ENCODE measurements at regions not wholly inside any gene's neighbourhood (a gene's known extent, or its start where the extent isn't known, plus 50 kb on each side); places are given as distances from the start of the nearest gene placed in this dataset.

DNA sequence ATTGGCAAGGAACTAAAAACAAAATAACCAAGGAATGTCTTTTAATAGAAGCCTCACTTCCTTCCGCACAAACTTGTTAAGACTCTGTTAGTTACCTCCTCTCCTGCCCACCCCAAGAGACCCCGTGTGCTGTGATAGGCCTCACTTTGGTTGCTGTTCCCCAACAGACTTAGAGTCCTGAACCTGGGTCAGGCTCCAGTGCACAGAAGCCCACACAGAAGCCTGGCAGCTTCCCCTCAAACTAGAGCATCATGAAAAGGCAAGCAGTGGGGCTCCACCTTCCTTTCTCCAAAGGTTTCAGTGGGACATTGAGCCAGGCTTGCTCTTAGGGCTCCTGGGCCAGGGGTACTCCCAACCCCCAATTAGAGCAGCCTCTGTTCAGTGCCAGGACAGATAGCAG lies 230.5 kb downstream of the ESM1 start:
- H3K36me3 Mint-ChIP-seq = peaks cover 3% of the 10 kb centered on the region in 2 donors
- H3K9me3 Mint-ChIP-seq = peaks cover 5 to 6% of the 10 kb centered on the region in 2 donors
- peak; percentile 62 to 72 for ATAC-seq (replicated peaks)
- no peaks in the 10 kb centered on the region for H3K27me3 Mint-ChIP-seq
- H3K4me3 Mint-ChIP-seq = peak overlapping the region; percentile 20 to 64
- H3K27ac Mint-ChIP-seq = peak overlapping the region; percentile 92
- DNase-seq = peak; percentile 18
- peaks cover 50 to 55% of the 10 kb centered on the region in 2 donors for H3K4me1 Mint-ChIP-seq

DNA sequence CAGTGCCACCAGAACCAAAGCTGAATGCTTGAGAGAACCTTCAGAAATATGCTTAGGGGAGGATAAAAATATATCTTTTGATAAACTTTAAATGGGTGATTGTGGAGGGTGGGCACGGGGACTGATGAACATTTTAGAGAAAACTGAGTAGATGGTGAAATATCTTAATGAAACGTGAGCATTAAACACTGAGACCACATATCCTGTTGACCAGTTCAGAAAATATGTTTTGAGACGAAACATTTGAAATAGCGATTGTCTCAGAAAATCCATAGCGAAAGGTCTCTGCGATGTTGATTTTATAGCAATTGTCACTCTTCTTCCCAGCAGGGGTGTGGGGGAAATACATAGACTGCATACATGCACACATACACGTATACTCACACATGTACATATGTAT lies 231.0 kb downstream of the ESM1 start:
- DNase-seq (no peak), ATAC-seq (replicated peaks) (peak; percentile 13 to 18)
- Mint-ChIP-seq H3K36me3 (peaks cover 3% of the 10 kb centered on the region in 2 donors), H3K27me3 (no peaks in the 10 kb centered on the region), H3K4me1 (peaks cover 48 to 53% of the 10 kb centered on the region in 2 donors), H3K9me3 (peaks cover 5 to 6% of the 10 kb centered on the region in 2 donors), H3K27ac (peak overlapping the region; percentile 92), H3K4me3 (peak overlapping the region; percentile 20 to 64)

DNA sequence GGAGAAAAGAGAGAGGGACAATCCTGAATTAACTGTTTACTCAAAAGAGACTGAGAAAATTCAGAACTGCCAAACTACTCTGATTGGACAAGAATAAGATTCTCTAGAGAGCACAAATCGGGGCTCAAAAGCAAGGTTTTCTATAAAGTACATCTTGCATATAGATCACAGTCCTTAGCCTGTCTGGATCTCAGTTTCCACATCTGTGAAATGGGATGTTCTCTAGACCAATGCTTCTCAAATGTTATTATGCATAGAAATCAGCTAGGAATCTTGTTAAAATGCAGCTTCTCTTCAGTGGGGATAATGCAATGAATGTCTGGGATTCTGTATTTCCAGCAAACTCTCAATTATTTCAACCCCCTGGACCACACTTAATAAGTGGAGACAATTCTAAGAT lies 231.6 kb downstream of the ESM1 start:
- Mint-ChIP-seq H3K36me3 (peaks cover 3% of the 10 kb centered on the region in 2 donors), H3K9me3 (peaks cover 5 to 6% of the 10 kb centered on the region in 2 donors), H3K4me3 (no peak overlapping the region), H3K27ac (no peak overlapping the region), H3K4me1 (peaks cover 45 to 50% of the 10 kb centered on the region in 2 donors), H3K27me3 (no peaks in the 10 kb centered on the region)
- no peak for ATAC-seq (replicated peaks)
- no peak for DNase-seq

DNA sequence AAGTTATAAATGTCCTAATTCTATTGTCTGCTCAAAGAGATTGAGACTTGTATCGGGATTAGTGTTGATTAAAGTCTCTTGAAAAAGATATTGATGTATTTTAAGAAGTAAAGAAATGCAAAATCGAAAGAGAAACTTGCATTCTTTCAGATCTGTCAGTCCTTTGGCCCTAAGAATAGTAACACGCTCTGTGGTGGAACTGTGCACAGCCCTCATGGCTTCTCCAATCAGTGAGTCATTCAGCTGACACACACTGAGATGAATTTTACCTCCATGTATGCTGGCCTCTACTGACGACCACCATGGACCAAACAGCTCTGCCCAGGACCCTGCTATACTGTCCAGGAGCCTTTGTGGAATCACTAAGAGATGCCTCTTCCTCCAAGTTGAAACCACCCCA lies 232.4 kb downstream of the ESM1 start:
- peak overlapping the region; percentile 93 for H3K27ac Mint-ChIP-seq

DNA sequence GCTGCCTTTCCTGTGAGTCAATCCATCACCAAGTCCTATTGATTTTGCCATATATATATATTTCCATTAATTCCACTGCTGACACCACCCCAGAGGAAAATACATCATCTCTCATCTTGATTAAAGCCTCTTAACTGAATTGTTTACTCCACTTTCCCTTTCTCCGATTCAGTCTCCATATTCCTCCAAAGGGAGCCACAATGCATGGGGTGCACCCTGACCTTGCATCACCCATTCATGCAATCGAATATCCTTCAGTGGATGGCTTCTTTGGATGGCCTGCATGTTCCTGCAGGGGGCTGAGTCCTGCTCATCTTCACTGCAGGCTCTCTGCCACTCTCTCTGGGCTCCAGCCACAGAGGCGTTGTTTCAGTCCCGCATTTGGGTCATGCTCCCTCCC lies 231.0 kb downstream of the SNX18 start:
- Mint-ChIP-seq H3K27me3 (no peaks in the 10 kb centered on the region), H3K36me3 (peaks cover 3% of the 10 kb centered on the region in 2 donors), H3K4me3 (no peak overlapping the region), H3K9me3 (peaks cover 0 to 1% of the 10 kb centered on the region in 2 donors), H3K4me1 (peaks cover 19 to 24% of the 10 kb centered on the region in 2 donors), H3K27ac (no peak overlapping the region)
- DNase-seq = no peak
- no peak for ATAC-seq (replicated peaks)

More for the DNA sequence above, 232.4 kb downstream of the ESM1 start:
- ATAC-seq (replicated peaks) (peak; percentile 96 to 97), DNase-seq (peak; percentile 51)
- peaks cover 3% of the 10 kb centered on the region in 2 donors for H3K36me3 Mint-ChIP-seq
- H3K4me1 Mint-ChIP-seq = peaks cover 45 to 50% of the 10 kb centered on the region in 2 donors
- no peaks in the 10 kb centered on the region for H3K27me3 Mint-ChIP-seq
- peaks cover 5 to 6% of the 10 kb centered on the region in 2 donors for H3K9me3 Mint-ChIP-seq
- H3K4me3 Mint-ChIP-seq = peak overlapping the region; percentile 79

- Mint-ChIP-seq H3K27me3 (no peaks in the 10 kb centered on the region), H3K4me1 (peaks cover 15% of the 10 kb centered on the region in 2 donors), H3K27ac (no peak overlapping the region), H3K4me3 (no peak overlapping the region), H3K9me3 (peaks cover 0 to 1% of the 10 kb centered on the region in 2 donors), H3K36me3 (peaks cover 0 to 3% of the 10 kb centered on the region in 2 donors)
- no peak for ATAC-seq (replicated peaks)
- no peak for DNase-seq
These were observed 229.3 kb downstream of the SNX18 start for GRCh38 chr5:54746777-54747398.

DNA sequence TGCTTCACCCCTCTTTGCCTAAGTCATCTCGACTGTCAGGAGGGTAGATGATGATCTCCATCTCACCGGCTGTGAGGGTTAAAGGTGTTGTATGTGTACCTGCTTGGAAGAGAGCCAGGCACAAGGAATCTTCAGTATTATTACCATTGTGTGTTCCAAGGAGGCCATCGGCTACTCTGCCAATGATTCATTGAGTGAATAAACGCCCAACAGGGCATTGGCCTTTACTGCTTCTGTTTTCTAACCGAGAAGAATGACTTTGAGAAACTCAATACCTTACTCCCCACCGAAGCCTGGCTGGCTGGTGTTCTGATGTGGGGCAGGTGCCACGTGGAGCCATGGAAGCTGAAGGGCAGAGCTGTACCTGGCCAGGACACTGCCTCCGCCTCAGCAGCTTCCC lies 228.8 kb downstream of the SNX18 start:
- H3K36me3 Mint-ChIP-seq = peaks cover 0 to 1% of the 10 kb centered on the region in 2 donors
- DNase-seq = no peak
- no peak overlapping the region for H3K4me3 Mint-ChIP-seq
- no peak overlapping the region for H3K27ac Mint-ChIP-seq
- no peaks in the 10 kb centered on the region for H3K27me3 Mint-ChIP-seq
- H3K4me1 Mint-ChIP-seq = peaks cover 14 to 15% of the 10 kb centered on the region in 2 donors
- H3K9me3 Mint-ChIP-seq = no peaks in the 10 kb centered on the region
- no peak for ATAC-seq (replicated peaks)

DNA sequence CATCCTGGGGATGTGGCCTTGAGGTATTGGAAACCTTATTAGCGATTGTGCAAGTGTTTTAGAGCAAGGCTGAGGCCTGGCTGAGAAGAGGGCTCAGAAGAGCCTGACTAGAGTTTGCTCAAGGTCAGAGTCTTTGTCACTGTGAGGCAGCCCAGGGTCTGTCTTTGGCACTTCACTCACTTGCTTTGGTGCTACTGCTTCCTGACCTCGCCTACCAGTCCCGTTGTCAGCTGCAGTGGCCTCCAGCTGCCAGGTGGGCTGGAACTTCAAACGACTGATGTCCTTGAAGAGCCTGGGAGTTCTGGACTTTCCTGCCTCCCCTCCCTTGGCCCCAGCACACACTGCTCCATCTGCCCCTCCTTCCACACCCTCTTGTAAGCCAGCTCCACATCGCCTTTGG lies 228.0 kb downstream of the SNX18 start:
- no peak for DNase-seq
- Mint-ChIP-seq H3K27ac (no peak overlapping the region), H3K9me3 (peaks cover 0 to 1% of the 10 kb centered on the region in 2 donors), H3K27me3 (no peaks in the 10 kb centered on the region), H3K4me1 (peaks cover 10 to 21% of the 10 kb centered on the region in 2 donors), H3K36me3 (no peaks in the 10 kb centered on the region), H3K4me3 (no peak overlapping the region)
- ATAC-seq (replicated peaks) = peak; percentile 21 to 38

DNA sequence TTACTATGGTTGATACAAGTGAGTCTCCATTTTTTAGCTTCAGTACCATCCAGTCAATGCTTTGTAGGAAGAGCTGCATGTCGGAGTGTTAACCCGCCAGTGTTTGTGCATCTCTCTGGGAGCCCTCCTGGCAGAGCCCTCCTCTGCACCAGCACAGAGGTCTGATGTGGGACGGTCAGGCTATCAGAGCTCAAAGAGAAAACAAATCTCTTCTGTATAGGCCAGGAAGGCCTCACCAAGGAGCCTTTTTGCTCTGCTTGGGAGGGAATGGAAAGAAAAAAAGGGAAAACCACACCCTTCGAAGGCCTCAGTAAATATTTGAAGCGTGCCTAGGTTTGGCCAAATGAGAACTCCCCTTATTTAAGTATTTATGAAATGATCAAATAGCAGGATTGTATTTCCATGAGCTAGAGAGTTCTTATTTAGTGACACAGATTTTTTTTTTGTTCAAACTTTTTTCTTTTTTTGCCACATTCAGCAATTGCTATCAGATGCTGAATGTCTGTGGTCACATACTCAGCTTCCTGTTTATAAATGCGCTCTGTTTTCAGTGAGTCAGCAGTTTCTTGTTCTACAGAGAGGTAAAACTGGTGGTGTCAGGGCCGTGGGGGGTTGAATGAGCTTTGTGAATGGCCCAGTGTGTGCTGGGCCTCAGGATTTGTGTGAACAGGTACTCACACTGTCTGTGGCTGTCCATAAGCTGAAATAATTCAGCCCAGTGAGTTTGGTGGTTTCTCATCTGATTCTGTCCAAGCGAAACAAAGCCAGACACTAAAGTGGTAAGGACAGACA lies 226.6 kb downstream of the SNX18 start:
- Mint-ChIP-seq H3K27ac (peak overlapping the region; percentile 65), H3K4me1 (peaks cover 22 to 33% of the 10 kb centered on the region in 2 donors), H3K4me3 (peak overlapping the region in 1 of 2 donors; percentile 5), H3K27me3 (peaks cover 0 to 4% of the 10 kb centered on the region in 2 donors), H3K9me3 (peaks cover 0 to 1% of the 10 kb centered on the region in 2 donors), H3K36me3 (no peaks in the 10 kb centered on the region)
- DNase-seq (no peak), ATAC-seq (replicated peaks) (peak; percentile 72 to 76)

GRCh38 chr5:54743581-54743980 lies 226.0 kb downstream of the SNX18 start:
- H3K36me3 Mint-ChIP-seq = no peaks in the 10 kb centered on the region
- peaks cover 0 to 1% of the 10 kb centered on the region in 2 donors for H3K9me3 Mint-ChIP-seq
- no peak overlapping the region for H3K27ac Mint-ChIP-seq
- no peak for ATAC-seq (replicated peaks)
- H3K27me3 Mint-ChIP-seq = peaks cover 0 to 6% of the 10 kb centered on the region in 2 donors
- no peak for DNase-seq
- no peak overlapping the region for H3K4me3 Mint-ChIP-seq
- H3K4me1 Mint-ChIP-seq = peaks cover 24 to 33% of the 10 kb centered on the region in 2 donors

GRCh38 chr5:54742417-54742891 lies 224.9 kb downstream of the SNX18 start:
- Mint-ChIP-seq H3K36me3 (no peaks in the 10 kb centered on the region), H3K9me3 (peaks cover 0 to 1% of the 10 kb centered on the region in 2 donors), H3K27me3 (peaks cover 0 to 10% of the 10 kb centered on the region in 2 donors), H3K4me3 (no peak overlapping the region), H3K4me1 (peaks cover 26 to 33% of the 10 kb centered on the region in 2 donors), H3K27ac (peak overlapping the region; percentile 44)
- ATAC-seq (replicated peaks) = no peak
- DNase-seq = no peak

DNA sequence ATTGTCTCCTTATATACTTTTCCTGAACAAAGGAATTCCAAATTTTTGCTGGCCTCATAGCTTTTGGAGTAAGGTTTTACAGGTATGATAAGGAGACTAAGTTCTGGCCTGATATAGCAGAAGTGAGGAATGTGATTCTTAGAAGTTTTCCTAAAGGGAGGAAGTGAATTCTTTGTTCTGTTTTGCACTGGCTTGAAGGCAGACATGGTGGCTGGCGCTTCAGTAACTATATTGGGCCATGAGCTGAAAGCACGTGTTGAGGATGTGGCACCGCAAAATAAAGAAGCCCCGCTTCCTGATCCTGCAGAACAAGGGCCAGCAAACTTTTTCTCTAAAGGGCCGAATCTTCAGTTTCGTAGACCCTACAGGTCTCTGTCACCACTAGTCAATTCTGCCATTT lies 224.2 kb downstream of the SNX18 start:
- peaks cover 0 to 10% of the 10 kb centered on the region in 2 donors for H3K27me3 Mint-ChIP-seq
- DNase-seq (no peak), ATAC-seq (replicated peaks) (no peak)
- H3K36me3 Mint-ChIP-seq = no peaks in the 10 kb centered on the region
- no peak overlapping the region for H3K27ac Mint-ChIP-seq
- H3K9me3 Mint-ChIP-seq = peaks cover 0 to 1% of the 10 kb centered on the region in 2 donors
- H3K4me1 Mint-ChIP-seq = peaks cover 26 to 33% of the 10 kb centered on the region in 2 donors
- H3K4me3 Mint-ChIP-seq = no peak overlapping the region

GRCh38 chr5:54740141-54740540 lies 222.6 kb downstream of the SNX18 start:
- Mint-ChIP-seq H3K4me3 (peak overlapping the region in 1 of 2 donors; percentile 15), H3K27me3 (peaks cover 0 to 10% of the 10 kb centered on the region in 2 donors), H3K36me3 (no peaks in the 10 kb centered on the region), H3K4me1 (peaks cover 26 to 32% of the 10 kb centered on the region in 2 donors), H3K9me3 (peaks cover 0 to 1% of the 10 kb centered on the region in 2 donors), H3K27ac (no peak overlapping the region)
- ATAC-seq (replicated peaks) = peak; percentile 53 to 67
- DNase-seq = no peak

DNA sequence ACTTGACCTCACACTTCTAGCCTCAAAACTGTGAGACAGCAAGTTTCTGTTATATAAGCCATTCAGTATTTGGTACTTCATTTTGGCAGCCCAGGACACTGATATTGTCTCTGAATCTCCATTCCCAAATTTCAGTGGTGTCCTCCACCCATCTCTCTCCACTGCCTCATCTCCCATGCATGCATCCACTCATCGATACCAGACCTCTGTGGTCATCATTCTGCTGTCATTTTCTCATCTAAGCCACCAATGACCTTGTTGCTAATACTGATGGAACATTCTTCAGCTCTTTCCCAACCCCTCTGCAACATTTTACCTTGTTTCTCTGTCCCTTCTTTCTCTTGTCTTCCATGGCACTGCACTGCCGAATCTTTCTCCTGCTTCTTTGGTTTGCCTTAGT lies 221.8 kb downstream of the SNX18 start:
- DNase-seq = no peak
- H3K27ac Mint-ChIP-seq = no peak overlapping the region
- peaks cover 0 to 1% of the 10 kb centered on the region in 2 donors for H3K9me3 Mint-ChIP-seq
- H3K4me1 Mint-ChIP-seq = peaks cover 22 to 24% of the 10 kb centered on the region in 2 donors
- ATAC-seq (replicated peaks) = no peak
- peaks cover 0 to 10% of the 10 kb centered on the region in 2 donors for H3K27me3 Mint-ChIP-seq
- no peaks in the 10 kb centered on the region for H3K36me3 Mint-ChIP-seq
- H3K4me3 Mint-ChIP-seq = peak overlapping the region in 1 of 2 donors; percentile 33
